Tibial nerve (tissue), 3 donors: ENCODE measurements at regions not wholly inside any gene's neighbourhood (a gene's known extent, or its start where the extent isn't known, plus 50 kb on each side); places are given as distances from the start of the nearest gene placed in this dataset.

Experiments used
- POLR2A ChIP-seq, 2 donors: fragments of 450-650 bp; IDR thresholded peaks; one replicate each; pipeline ENCODE4 v1.6.1; 2017; ENCODE audit warnings: antibody characterized with exemption in 2 of 2, mild to moderate bottlenecking in 2 of 2, moderate library complexity in 2 of 2
- TF ChIP-seq, protein P1 (sequence below), 5 experiments: fragments of 200-600 bp in 3 of 5; fragments of 450-650 bp in 2 of 5; sonication (generic) in 3 of 5; IDR thresholded peaks; one replicate each; pipeline ENCODE4 v1.5.1; 2016 to 2019; ENCODE audit warnings: antibody characterized with exemption in 5 of 5, mild to moderate bottlenecking in 3 of 5, moderate library complexity in 2 of 5

GRCh38 chr2:138831691-138832090 lies 51.5 kb upstream of the NXPH2 start:
- TF ChIP-seq, protein P1, sequence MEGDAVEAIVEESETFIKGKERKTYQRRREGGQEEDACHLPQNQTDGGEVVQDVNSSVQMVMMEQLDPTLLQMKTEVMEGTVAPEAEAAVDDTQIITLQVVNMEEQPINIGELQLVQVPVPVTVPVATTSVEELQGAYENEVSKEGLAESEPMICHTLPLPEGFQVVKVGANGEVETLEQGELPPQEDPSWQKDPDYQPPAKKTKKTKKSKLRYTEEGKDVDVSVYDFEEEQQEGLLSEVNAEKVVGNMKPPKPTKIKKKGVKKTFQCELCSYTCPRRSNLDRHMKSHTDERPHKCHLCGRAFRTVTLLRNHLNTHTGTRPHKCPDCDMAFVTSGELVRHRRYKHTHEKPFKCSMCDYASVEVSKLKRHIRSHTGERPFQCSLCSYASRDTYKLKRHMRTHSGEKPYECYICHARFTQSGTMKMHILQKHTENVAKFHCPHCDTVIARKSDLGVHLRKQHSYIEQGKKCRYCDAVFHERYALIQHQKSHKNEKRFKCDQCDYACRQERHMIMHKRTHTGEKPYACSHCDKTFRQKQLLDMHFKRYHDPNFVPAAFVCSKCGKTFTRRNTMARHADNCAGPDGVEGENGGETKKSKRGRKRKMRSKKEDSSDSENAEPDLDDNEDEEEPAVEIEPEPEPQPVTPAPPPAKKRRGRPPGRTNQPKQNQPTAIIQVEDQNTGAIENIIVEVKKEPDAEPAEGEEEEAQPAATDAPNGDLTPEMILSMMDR (IDR thresholded peaks at IDR 0.05) = no peak
- TF ChIP-seq POLR2A (IDR thresholded peaks at IDR 0.05) = no peak
